H9 (cell line): ENCODE measurements at regions not wholly inside any gene's neighbourhood (a gene's known extent, or its start where the extent isn't known, plus 50 kb on each side); places are given as distances from the start of the nearest gene placed in this dataset.

ENCODE experiments used
- DNase-seq: peaks from one replicate; pipeline ENCODE4 v3.0.0-alpha.2; 2017
- H2AFZ ChIP-seq: one replicate; pipeline ENCODE4 v1.6.1; 2013; ENCODE audit warnings: mild to moderate bottlenecking, low read length, control low read depth, moderate library complexity
- H2AK5ac ChIP-seq: 2 replicates; pipeline ENCODE4 v1.6.1; 2013; ENCODE audit warnings: low read length, control low read depth, mixed read lengths; ENCODE audit not compliant: insufficient read length
- H2BK120ac ChIP-seq: one replicate; pipeline ENCODE4 v1.6.1; 2013; ENCODE audit warnings: low read depth, mild to moderate bottlenecking, low read length, control low read depth, inconsistent platforms; ENCODE audit not compliant: poor library complexity, severe bottlenecking
- H2BK12ac ChIP-seq: 2 replicates; pipeline ENCODE4 v1.6.1; 2013; ENCODE audit warnings: low read length, control low read depth, mixed read lengths, low read depth; ENCODE audit not compliant: insufficient read length
- H2BK15ac ChIP-seq: 2 replicates; pipeline ENCODE4 v1.6.1; 2013; ENCODE audit warnings: low read depth, low read length, control low read depth
- H2BK20ac ChIP-seq: one replicate; pipeline ENCODE4 v1.6.1; 2013; ENCODE audit warnings: low read depth, mild to moderate bottlenecking, low read length, control low read depth, inconsistent platforms; ENCODE audit not compliant: poor library complexity, severe bottlenecking
- H2BK5ac ChIP-seq: 2 replicates; pipeline ENCODE4 v1.6.1; 2013; ENCODE audit warnings: low read length, control low read depth, mixed read lengths; ENCODE audit not compliant: insufficient read length
- H3K14ac ChIP-seq: 2 replicates; pipeline ENCODE4 v1.6.1; 2013; ENCODE audit warnings: low read length, control low read depth; ENCODE audit not compliant: insufficient read depth
- H3K18ac ChIP-seq: 2 replicates; pipeline ENCODE4 v1.6.1; 2013; ENCODE audit warnings: low read depth, mild to moderate bottlenecking, mixed read lengths, low read length, control low read depth; ENCODE audit not compliant: insufficient read length
- H3K23ac ChIP-seq: 2 replicates; pipeline ENCODE4 v1.6.1; 2013; ENCODE audit warnings: low read length, control low read depth, mixed read lengths, low read depth; ENCODE audit not compliant: insufficient read length
- H3K23me2 ChIP-seq: 2 replicates; pipeline ENCODE4 v1.6.1; 2013; ENCODE audit warnings: low read depth, mild to moderate bottlenecking, mixed read lengths, low read length, control low read depth; ENCODE audit not compliant: insufficient read length, poor library complexity, severe bottlenecking
- H3K27ac ChIP-seq: 2 replicates; pipeline ENCODE4 v1.5.1; 2013; ENCODE audit warnings: low read length, control low read depth, mixed read lengths, low read depth; ENCODE audit not compliant: insufficient read length
- H3K27me3 ChIP-seq: 2 replicates; pipeline ENCODE4 v1.6.1; 2013; ENCODE audit warnings: low read length, control low read depth, inconsistent platforms; ENCODE audit not compliant: insufficient read depth
- H3K4ac ChIP-seq: 2 replicates; pipeline ENCODE4 v1.6.1; 2013; ENCODE audit warnings: low read depth, mild to moderate bottlenecking, control low read depth, inconsistent platforms, low read length, moderate library complexity
- H3K4me1 ChIP-seq: 2 replicates; pipeline ENCODE4 v1.6.1; 2013; ENCODE audit warnings: low read length, control low read depth, inconsistent platforms; ENCODE audit not compliant: insufficient read depth
- H3K4me2 ChIP-seq: 2 replicates; pipeline ENCODE4 v1.6.1; 2013; ENCODE audit warnings: low read length, control low read depth, mixed read lengths; ENCODE audit not compliant: insufficient read length, insufficient read depth
- H3K56ac ChIP-seq: 2 replicates; pipeline ENCODE4 v1.6.1; 2013; ENCODE audit warnings: low read depth, mild to moderate bottlenecking, mixed read lengths, low read length, control low read depth; ENCODE audit not compliant: insufficient read length
- H3K79me1 ChIP-seq: 2 replicates; pipeline ENCODE4 v1.6.1; 2013; ENCODE audit warnings: low read depth, mild to moderate bottlenecking, moderate library complexity, low read length, control low read depth, inconsistent platforms; ENCODE audit not compliant: insufficient read depth, poor library complexity, severe bottlenecking
- H3K79me2 ChIP-seq: 2 replicates; pipeline ENCODE4 v1.6.1; 2013; ENCODE audit warnings: low read length, control low read depth, inconsistent platforms; ENCODE audit not compliant: insufficient read depth
- H3K9ac ChIP-seq: 2 replicates; pipeline ENCODE4 v1.6.1; 2013; ENCODE audit warnings: low read length, control low read depth, mixed read lengths; ENCODE audit not compliant: insufficient read length; ENCODE audit errors: extremely low read depth
- H3K9me3 ChIP-seq: one replicate; pipeline ENCODE4 v1.6.1; 2013; ENCODE audit warnings: low read depth, low read length, inconsistent platforms; ENCODE audit not compliant: control insufficient read depth
- H3T11ph ChIP-seq: one replicate; pipeline ENCODE4 v1.6.1; 2013; ENCODE audit warnings: mild to moderate bottlenecking, low read length, control low read depth, inconsistent platforms
- H4K20me1 ChIP-seq: one replicate; pipeline ENCODE4 v1.6.1; 2013; ENCODE audit not compliant: control insufficient read depth, insufficient read length, insufficient read depth
- H4K5ac ChIP-seq: 2 replicates; pipeline ENCODE4 v1.6.1; 2013; ENCODE audit warnings: low read depth, mild to moderate bottlenecking, mixed read lengths, low read length, control low read depth; ENCODE audit not compliant: insufficient read length
- H4K8ac ChIP-seq: replicated peaks from 2 replicates; pipeline ENCODE4 v1.6.1; 2013; ENCODE audit warnings: low read length, control low read depth, mixed read lengths, low read depth; ENCODE audit not compliant: insufficient read length
- H4K91ac ChIP-seq: 2 replicates; pipeline ENCODE4 v1.6.1; 2013; ENCODE audit warnings: low read depth, mild to moderate bottlenecking, moderate library complexity, mixed read lengths, low read length, control low read depth; ENCODE audit not compliant: insufficient read length
- H3K27ac Mint-ChIP-seq, 3 experiments: 2 replicates in 2 of 3; 3 replicates in 1 of 3; pipeline ENCODE4 v1.8.0; 2020 to 2021; ENCODE audit warnings: mixed read lengths in 3 of 3, mild to moderate bottlenecking in 1 of 3, moderate library complexity in 1 of 3
- H3K27me3 Mint-ChIP-seq: 2 replicates; pipeline ENCODE4 v1.8.0; 2021; ENCODE audit warnings: low read depth, mild to moderate bottlenecking, moderate library complexity, mixed read lengths
- H3K36me3 Mint-ChIP-seq, 3 experiments: 2 replicates in 2 of 3; 3 replicates in 1 of 3; pipeline ENCODE4 v1.8.0; 2020 to 2021; ENCODE audit warnings: low read depth in 3 of 3, mixed read lengths in 3 of 3; ENCODE audit not compliant: insufficient read depth in 1 of 3
- H3K4me1 Mint-ChIP-seq, 2 experiments: 2 replicates each; pipeline ENCODE4 v1.8.0; 2020; ENCODE audit warnings: mixed read lengths in 2 of 2
- H3K4me3 Mint-ChIP-seq, 2 experiments: 2 replicates in 1 of 2; 3 replicates in 1 of 2; pipeline ENCODE4 v1.8.0; 2020 to 2021; ENCODE audit warnings: mild to moderate bottlenecking in 2 of 2, mixed read lengths in 2 of 2, moderate library complexity in 1 of 2
- H3K9me3 Mint-ChIP-seq, 2 experiments: 2 replicates in 1 of 2; 3 replicates in 1 of 2; pipeline ENCODE4 v1.8.0; 2020; ENCODE audit warnings: mild to moderate bottlenecking in 2 of 2, mixed read lengths in 2 of 2, moderate library complexity in 1 of 2
- WGBS: extraction: QIAGEN DNeasy Blood & Tissue Kit; methylation state at CpG from one replicate; pipeline ENCODE4 v1.1.7; 2013; ENCODE audit warnings: missing lambda C conversion rate, low lambda C conversion rate, mixed read lengths; ENCODE audit not compliant: insufficient read length; ENCODE audit errors: extremely low coverage; 5-methylcytosine and 5-hydroxymethylcytosine counted together
- TF ChIP-seq, protein P1 (sequence below): fragments of 200-600 bp; sonication (generic); conservative IDR thresholded peaks from 3 replicates; pipeline ENCODE4 v1.8.0; 2021; ENCODE audit warnings: antibody characterized with exemption, mild to moderate bottlenecking

DNA sequence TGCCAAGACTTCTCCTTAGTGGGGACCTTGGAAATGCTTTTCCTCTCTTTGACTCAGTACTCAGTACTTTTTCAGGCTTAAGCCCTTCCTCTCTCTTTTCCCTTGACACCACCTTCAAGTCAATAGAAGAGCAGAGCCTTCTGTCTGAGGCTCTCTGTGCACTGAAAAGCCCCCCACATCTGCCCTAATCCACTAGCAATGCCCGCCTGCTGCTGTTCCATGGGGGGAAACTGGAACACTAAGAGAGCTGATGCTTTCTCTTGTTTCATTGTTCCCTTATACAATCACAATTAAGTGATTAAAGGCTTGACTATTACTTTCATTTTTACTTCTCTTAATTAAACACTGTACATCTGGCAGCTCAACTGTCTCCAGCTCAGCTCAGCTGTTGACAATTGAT, 254.5 kb downstream of the SLITRK6 start:
- H3K27me3 Mint-ChIP-seq = no peaks in the 10 kb centered on the region

More for the DNA sequence above, 254.5 kb downstream of the SLITRK6 start:
- no peak overlapping the region for H4K5ac ChIP-seq
- DNase-seq = no peak
- no peak overlapping the region for H2AK5ac ChIP-seq
- H3K23me2 ChIP-seq = no peaks in the 10 kb centered on the region
- no peak overlapping the region for H3K56ac ChIP-seq
- peak overlapping the region in 1 of 3 experiments; percentile 26; a peak in 1 of 7 replicates for H3K27ac Mint-ChIP-seq
- H3K23ac ChIP-seq = no peak overlapping the region
- no peaks in the 10 kb centered on the region for H3K4me1 Mint-ChIP-seq
- no peak overlapping the region for H3K27ac ChIP-seq
- H3K27me3 ChIP-seq = no peaks in the 10 kb centered on the region
- H3K36me3 Mint-ChIP-seq = peaks cover 7 to 12% (median 12%) of the 10 kb centered on the region in 3 experiments; a peak in 6 of 7 replicates
- peaks cover 12 to 22% of the 10 kb centered on the region in 2 experiments for H3K9me3 Mint-ChIP-seq
- H4K91ac ChIP-seq = no peak overlapping the region
- H3K79me1 ChIP-seq = no peaks in the 10 kb centered on the region
- H4K8ac ChIP-seq = no peak overlapping the region
- H2BK20ac ChIP-seq = no peak overlapping the region
- H3K4me1 ChIP-seq = no peaks in the 10 kb centered on the region
- H2AFZ ChIP-seq = no peak overlapping the region
- no peaks in the 10 kb centered on the region for H4K20me1 ChIP-seq
- H3T11ph ChIP-seq = no peak overlapping the region
- H2BK12ac ChIP-seq = no peak overlapping the region
- no peak overlapping the region for H3K9ac ChIP-seq
- H3K4ac ChIP-seq = no peak overlapping the region
- H3K4me3 Mint-ChIP-seq = no peak overlapping the region
- H3K14ac ChIP-seq = no peak overlapping the region
- no peak overlapping the region for H2BK5ac ChIP-seq
- H3K9me3 ChIP-seq = no peaks in the 10 kb centered on the region
- TF ChIP-seq, protein P1, sequence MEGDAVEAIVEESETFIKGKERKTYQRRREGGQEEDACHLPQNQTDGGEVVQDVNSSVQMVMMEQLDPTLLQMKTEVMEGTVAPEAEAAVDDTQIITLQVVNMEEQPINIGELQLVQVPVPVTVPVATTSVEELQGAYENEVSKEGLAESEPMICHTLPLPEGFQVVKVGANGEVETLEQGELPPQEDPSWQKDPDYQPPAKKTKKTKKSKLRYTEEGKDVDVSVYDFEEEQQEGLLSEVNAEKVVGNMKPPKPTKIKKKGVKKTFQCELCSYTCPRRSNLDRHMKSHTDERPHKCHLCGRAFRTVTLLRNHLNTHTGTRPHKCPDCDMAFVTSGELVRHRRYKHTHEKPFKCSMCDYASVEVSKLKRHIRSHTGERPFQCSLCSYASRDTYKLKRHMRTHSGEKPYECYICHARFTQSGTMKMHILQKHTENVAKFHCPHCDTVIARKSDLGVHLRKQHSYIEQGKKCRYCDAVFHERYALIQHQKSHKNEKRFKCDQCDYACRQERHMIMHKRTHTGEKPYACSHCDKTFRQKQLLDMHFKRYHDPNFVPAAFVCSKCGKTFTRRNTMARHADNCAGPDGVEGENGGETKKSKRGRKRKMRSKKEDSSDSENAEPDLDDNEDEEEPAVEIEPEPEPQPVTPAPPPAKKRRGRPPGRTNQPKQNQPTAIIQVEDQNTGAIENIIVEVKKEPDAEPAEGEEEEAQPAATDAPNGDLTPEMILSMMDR = no peak
- H3K18ac ChIP-seq = no peak overlapping the region
- H3K79me2 ChIP-seq = no peaks in the 10 kb centered on the region
- H3K4me2 ChIP-seq = no peak overlapping the region
- no peak overlapping the region for H2BK15ac ChIP-seq
- no peak overlapping the region for H2BK120ac ChIP-seq
- WGBS = no CpG with 5 or more reads among the region's 1 CpG
